H9 (cell line): ENCODE measurements at regions not wholly inside any gene's neighbourhood (a gene's known extent, or its start where the extent isn't known, plus 50 kb on each side); places are given as distances from the start of the nearest gene placed in this dataset.
A peak's percentile ranks its signal among the peaks of the same experiment; 100 is the strongest.
"Not testable (repeated sequence)": the region's sequence is repeated elsewhere in the genome, so short reads cannot be mapped to it uniquely, and the experiment has no call there.

ENCODE experiments used
- DNase-seq: peaks from one replicate; pipeline ENCODE4 v3.0.0-alpha.2; 2017
- H2AFZ ChIP-seq: one replicate; pipeline ENCODE4 v1.6.1; 2013; ENCODE audit warnings: mild to moderate bottlenecking, low read length, control low read depth, moderate library complexity
- H2AK5ac ChIP-seq: 2 replicates; pipeline ENCODE4 v1.6.1; 2013; ENCODE audit warnings: low read length, control low read depth, mixed read lengths; ENCODE audit not compliant: insufficient read length
- H2BK120ac ChIP-seq: one replicate; pipeline ENCODE4 v1.6.1; 2013; ENCODE audit warnings: low read depth, mild to moderate bottlenecking, low read length, control low read depth, inconsistent platforms; ENCODE audit not compliant: poor library complexity, severe bottlenecking
- H2BK12ac ChIP-seq: 2 replicates; pipeline ENCODE4 v1.6.1; 2013; ENCODE audit warnings: low read length, control low read depth, mixed read lengths, low read depth; ENCODE audit not compliant: insufficient read length
- H2BK15ac ChIP-seq: 2 replicates; pipeline ENCODE4 v1.6.1; 2013; ENCODE audit warnings: low read depth, low read length, control low read depth
- H2BK20ac ChIP-seq: one replicate; pipeline ENCODE4 v1.6.1; 2013; ENCODE audit warnings: low read depth, mild to moderate bottlenecking, low read length, control low read depth, inconsistent platforms; ENCODE audit not compliant: poor library complexity, severe bottlenecking
- H2BK5ac ChIP-seq: 2 replicates; pipeline ENCODE4 v1.6.1; 2013; ENCODE audit warnings: low read length, control low read depth, mixed read lengths; ENCODE audit not compliant: insufficient read length
- H3K14ac ChIP-seq: 2 replicates; pipeline ENCODE4 v1.6.1; 2013; ENCODE audit warnings: low read length, control low read depth; ENCODE audit not compliant: insufficient read depth
- H3K18ac ChIP-seq: 2 replicates; pipeline ENCODE4 v1.6.1; 2013; ENCODE audit warnings: low read depth, mild to moderate bottlenecking, mixed read lengths, low read length, control low read depth; ENCODE audit not compliant: insufficient read length
- H3K23ac ChIP-seq: 2 replicates; pipeline ENCODE4 v1.6.1; 2013; ENCODE audit warnings: low read length, control low read depth, mixed read lengths, low read depth; ENCODE audit not compliant: insufficient read length
- H3K23me2 ChIP-seq: 2 replicates; pipeline ENCODE4 v1.6.1; 2013; ENCODE audit warnings: low read depth, mild to moderate bottlenecking, mixed read lengths, low read length, control low read depth; ENCODE audit not compliant: insufficient read length, poor library complexity, severe bottlenecking
- H3K27ac ChIP-seq: 2 replicates; pipeline ENCODE4 v1.5.1; 2013; ENCODE audit warnings: low read length, control low read depth, mixed read lengths, low read depth; ENCODE audit not compliant: insufficient read length
- H3K27me3 ChIP-seq: 2 replicates; pipeline ENCODE4 v1.6.1; 2013; ENCODE audit warnings: low read length, control low read depth, inconsistent platforms; ENCODE audit not compliant: insufficient read depth
- H3K4ac ChIP-seq: 2 replicates; pipeline ENCODE4 v1.6.1; 2013; ENCODE audit warnings: low read depth, mild to moderate bottlenecking, control low read depth, inconsistent platforms, low read length, moderate library complexity
- H3K4me1 ChIP-seq: 2 replicates; pipeline ENCODE4 v1.6.1; 2013; ENCODE audit warnings: low read length, control low read depth, inconsistent platforms; ENCODE audit not compliant: insufficient read depth
- H3K4me2 ChIP-seq: 2 replicates; pipeline ENCODE4 v1.6.1; 2013; ENCODE audit warnings: low read length, control low read depth, mixed read lengths; ENCODE audit not compliant: insufficient read length, insufficient read depth
- H3K56ac ChIP-seq: 2 replicates; pipeline ENCODE4 v1.6.1; 2013; ENCODE audit warnings: low read depth, mild to moderate bottlenecking, mixed read lengths, low read length, control low read depth; ENCODE audit not compliant: insufficient read length
- H3K79me1 ChIP-seq: 2 replicates; pipeline ENCODE4 v1.6.1; 2013; ENCODE audit warnings: low read depth, mild to moderate bottlenecking, moderate library complexity, low read length, control low read depth, inconsistent platforms; ENCODE audit not compliant: insufficient read depth, poor library complexity, severe bottlenecking
- H3K79me2 ChIP-seq: 2 replicates; pipeline ENCODE4 v1.6.1; 2013; ENCODE audit warnings: low read length, control low read depth, inconsistent platforms; ENCODE audit not compliant: insufficient read depth
- H3K9ac ChIP-seq: 2 replicates; pipeline ENCODE4 v1.6.1; 2013; ENCODE audit warnings: low read length, control low read depth, mixed read lengths; ENCODE audit not compliant: insufficient read length; ENCODE audit errors: extremely low read depth
- H3K9me3 ChIP-seq: one replicate; pipeline ENCODE4 v1.6.1; 2013; ENCODE audit warnings: low read depth, low read length, inconsistent platforms; ENCODE audit not compliant: control insufficient read depth
- H3T11ph ChIP-seq: one replicate; pipeline ENCODE4 v1.6.1; 2013; ENCODE audit warnings: mild to moderate bottlenecking, low read length, control low read depth, inconsistent platforms
- H4K20me1 ChIP-seq: one replicate; pipeline ENCODE4 v1.6.1; 2013; ENCODE audit not compliant: control insufficient read depth, insufficient read length, insufficient read depth
- H4K5ac ChIP-seq: 2 replicates; pipeline ENCODE4 v1.6.1; 2013; ENCODE audit warnings: low read depth, mild to moderate bottlenecking, mixed read lengths, low read length, control low read depth; ENCODE audit not compliant: insufficient read length
- H4K8ac ChIP-seq: replicated peaks from 2 replicates; pipeline ENCODE4 v1.6.1; 2013; ENCODE audit warnings: low read length, control low read depth, mixed read lengths, low read depth; ENCODE audit not compliant: insufficient read length
- H4K91ac ChIP-seq: 2 replicates; pipeline ENCODE4 v1.6.1; 2013; ENCODE audit warnings: low read depth, mild to moderate bottlenecking, moderate library complexity, mixed read lengths, low read length, control low read depth; ENCODE audit not compliant: insufficient read length
- H3K27ac Mint-ChIP-seq, 3 experiments: 2 replicates in 2 of 3; 3 replicates in 1 of 3; pipeline ENCODE4 v1.8.0; 2020 to 2021; ENCODE audit warnings: mixed read lengths in 3 of 3, mild to moderate bottlenecking in 1 of 3, moderate library complexity in 1 of 3
- H3K27me3 Mint-ChIP-seq: 2 replicates; pipeline ENCODE4 v1.8.0; 2021; ENCODE audit warnings: low read depth, mild to moderate bottlenecking, moderate library complexity, mixed read lengths
- H3K36me3 Mint-ChIP-seq, 3 experiments: 2 replicates in 2 of 3; 3 replicates in 1 of 3; pipeline ENCODE4 v1.8.0; 2020 to 2021; ENCODE audit warnings: low read depth in 3 of 3, mixed read lengths in 3 of 3; ENCODE audit not compliant: insufficient read depth in 1 of 3
- H3K4me1 Mint-ChIP-seq, 2 experiments: 2 replicates each; pipeline ENCODE4 v1.8.0; 2020; ENCODE audit warnings: mixed read lengths in 2 of 2
- H3K4me3 Mint-ChIP-seq, 2 experiments: 2 replicates in 1 of 2; 3 replicates in 1 of 2; pipeline ENCODE4 v1.8.0; 2020 to 2021; ENCODE audit warnings: mild to moderate bottlenecking in 2 of 2, mixed read lengths in 2 of 2, moderate library complexity in 1 of 2
- H3K9me3 Mint-ChIP-seq, 2 experiments: 2 replicates in 1 of 2; 3 replicates in 1 of 2; pipeline ENCODE4 v1.8.0; 2020; ENCODE audit warnings: mild to moderate bottlenecking in 2 of 2, mixed read lengths in 2 of 2, moderate library complexity in 1 of 2
- CTCF ChIP-seq: fragments of 200-600 bp; sonication (generic); conservative IDR thresholded peaks from 3 replicates; pipeline ENCODE4 v1.8.0; 2021; ENCODE audit warnings: antibody characterized with exemption, mild to moderate bottlenecking
- WGBS: extraction: QIAGEN DNeasy Blood & Tissue Kit; methylation state at CpG from one replicate; pipeline ENCODE4 v1.1.7; 2013; ENCODE audit warnings: missing lambda C conversion rate, low lambda C conversion rate, mixed read lengths; ENCODE audit not compliant: insufficient read length; ENCODE audit errors: extremely low coverage; 5-methylcytosine and 5-hydroxymethylcytosine counted together

GRCh38 chr4:149914119-149915115 lies 98.8 kb upstream of the IQCM start:
- TF ChIP-seq CTCF = peak; percentile 91
- Histone ChIP-seq H4K5ac (no peak overlapping the region), H3K27me3 (no peaks in the 10 kb centered on the region), H3K4ac (no peak overlapping the region), H3K18ac (no peak overlapping the region), H2AFZ (no peak overlapping the region), H4K20me1 (no peaks in the 10 kb centered on the region), H3K23me2 (no peaks in the 10 kb centered on the region), H3K4me2 (no peak overlapping the region), H3K9me3 (no peaks in the 10 kb centered on the region), H3K9ac (no peak overlapping the region), H2BK5ac (no peak overlapping the region), H3K14ac (no peak overlapping the region), H4K8ac (no peak overlapping the region), H2AK5ac (no peak overlapping the region), H2BK15ac (no peak overlapping the region), H2BK20ac (no peak overlapping the region), H3K79me2 (no peaks in the 10 kb centered on the region), H4K91ac (no peak overlapping the region), H3K56ac (no peak overlapping the region), H3K27ac (no peak overlapping the region), H3K79me1 (no peaks in the 10 kb centered on the region), H3K23ac (no peak overlapping the region), H2BK120ac (no peak overlapping the region), H3T11ph (no peak overlapping the region), H3K4me1 (no peaks in the 10 kb centered on the region; the same call in 1 of the 2 replicates), H2BK12ac (no peak overlapping the region)
- no CpG with 5 or more reads among the region's 7 CpGs for WGBS
- H3K9me3 Mint-ChIP-seq = no peaks in the 10 kb centered on the region; a peak in 3 of 5 replicates
- H3K36me3 Mint-ChIP-seq = no peaks in the 10 kb centered on the region
- H3K4me3 Mint-ChIP-seq = no peak overlapping the region
- H3K4me1 Mint-ChIP-seq = peaks cover 8% of the 10 kb centered on the region in 2 experiments; a peak in 3 of 4 replicates
- no peaks in the 10 kb centered on the region for H3K27me3 Mint-ChIP-seq
- peak; percentile 62 for DNase-seq
- H3K27ac Mint-ChIP-seq = no peak overlapping the region

GRCh38 chr4:149915735-149916134 lies 100.1 kb upstream of the IQCM start:
- DNase-seq, H2BK12ac ChIP-seq, H3K56ac ChIP-seq, H2BK20ac ChIP-seq, H3K14ac ChIP-seq, H2AFZ ChIP-seq, H4K8ac ChIP-seq, H4K91ac ChIP-seq, H3K4me1 ChIP-seq, H3K9me3 ChIP-seq, H3K18ac ChIP-seq, H3K9me3 Mint-ChIP-seq, H3T11ph ChIP-seq, H3K23ac ChIP-seq, H2AK5ac ChIP-seq, H3K79me2 ChIP-seq, H3K23me2 ChIP-seq, H3K27ac ChIP-seq, H2BK15ac ChIP-seq, H3K4me1 Mint-ChIP-seq, H3K9ac ChIP-seq, H3K36me3 Mint-ChIP-seq, H2BK5ac ChIP-seq, H3K27me3 ChIP-seq, H4K20me1 ChIP-seq, H2BK120ac ChIP-seq, H4K5ac ChIP-seq, H3K4ac ChIP-seq, H3K27me3 Mint-ChIP-seq, H3K4me2 ChIP-seq, H3K79me1 ChIP-seq: not testable (repeated sequence)
- Mint-ChIP-seq H3K4me3 (peak overlapping the region; percentile 57 to 67; a peak in 4 of 5 replicates), H3K27ac (peak overlapping the region in 2 of 3 experiments; percentile 73 to 88; a peak in 2 of 7 replicates)
- WGBS = no CpG with 5 or more reads among the region's 15 CpGs
